GM19463 (cell line): ENCODE measurements at regions not wholly inside any gene's neighbourhood (a gene's known extent, or its start where the extent isn't known, plus 50 kb on each side); places are given as distances from the start of the nearest gene placed in this dataset.

Source experiments
- ATAC-seq: cut with Tn5 transposase; IDR thresholded peaks from one replicate; pipeline ENCODE4 v1.9.1; 2021; ENCODE audit warnings: mild to moderate bottlenecking, moderate library complexity; ENCODE audit not compliant: unreplicated experiment

DNA sequence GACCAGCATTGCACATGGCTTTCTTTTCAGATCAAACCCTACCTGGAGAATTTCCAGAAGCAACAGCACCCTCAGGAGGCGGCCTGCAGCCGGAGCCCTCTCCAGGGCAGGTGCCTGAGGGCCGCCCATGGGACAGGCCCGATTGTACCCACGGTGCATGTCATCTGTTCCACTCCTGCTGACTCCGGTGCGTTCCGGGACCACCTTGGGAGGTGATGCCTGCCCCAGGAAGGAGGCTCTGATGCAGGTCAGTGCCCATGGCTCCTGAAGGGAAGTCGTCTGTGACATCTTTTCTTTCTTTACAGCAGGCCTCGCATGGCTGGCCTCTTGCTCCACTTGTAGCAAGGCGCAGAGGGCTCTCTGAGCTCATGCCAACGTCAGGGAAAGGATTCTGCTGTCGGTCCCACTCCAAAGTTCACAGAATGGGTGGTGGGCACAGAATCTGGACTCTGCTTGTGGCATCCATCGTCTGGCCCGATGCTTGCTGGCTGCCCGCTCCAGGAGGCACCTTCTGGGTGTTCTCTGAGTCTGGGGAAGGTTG, 160.7 kb upstream of the RTL1 start:
- ATAC-seq, result no peak

DNA sequence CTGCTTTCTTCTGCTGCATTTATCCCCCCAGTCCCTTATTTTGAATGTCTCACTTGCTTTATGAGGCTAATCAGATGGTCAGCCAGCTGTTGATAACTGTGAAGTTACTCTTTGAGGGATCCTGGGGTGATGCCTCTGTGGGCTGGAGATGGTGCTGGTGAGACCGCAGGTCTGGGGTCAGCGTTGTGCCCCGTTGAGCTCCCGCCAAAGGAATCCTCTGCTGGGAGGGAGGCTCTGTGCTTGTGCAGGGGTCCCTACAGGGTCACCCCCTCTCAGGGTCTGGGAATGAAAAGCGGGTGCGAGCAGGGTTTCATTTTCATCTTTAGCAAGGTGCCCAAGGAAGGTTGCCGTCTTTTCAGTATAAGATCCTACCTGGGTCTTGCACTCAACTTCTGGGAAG, 161.2 kb upstream of the RTL1 start:
- ATAC-seq, result no peak

DNA sequence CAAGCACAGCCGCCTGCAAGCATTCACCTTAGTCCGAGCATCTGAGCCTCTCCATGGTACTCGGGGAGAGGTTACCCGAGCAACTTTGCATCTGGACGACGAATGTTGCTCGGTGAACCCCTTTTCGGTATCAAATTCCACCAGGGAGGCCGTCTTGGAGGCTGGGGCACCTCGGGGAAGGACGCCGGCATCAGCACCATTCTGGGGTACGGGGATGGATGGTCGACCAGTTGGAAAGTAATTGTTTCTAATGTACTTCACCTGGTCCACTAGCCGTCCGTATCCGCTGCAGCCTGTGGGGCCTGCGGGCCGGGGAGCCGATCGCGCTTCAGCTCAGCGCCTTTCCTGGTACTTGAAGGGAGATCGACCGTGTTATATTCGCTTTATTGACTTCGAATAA, 161.7 kb upstream of the RTL1 start:
- no peak for ATAC-seq

DNA sequence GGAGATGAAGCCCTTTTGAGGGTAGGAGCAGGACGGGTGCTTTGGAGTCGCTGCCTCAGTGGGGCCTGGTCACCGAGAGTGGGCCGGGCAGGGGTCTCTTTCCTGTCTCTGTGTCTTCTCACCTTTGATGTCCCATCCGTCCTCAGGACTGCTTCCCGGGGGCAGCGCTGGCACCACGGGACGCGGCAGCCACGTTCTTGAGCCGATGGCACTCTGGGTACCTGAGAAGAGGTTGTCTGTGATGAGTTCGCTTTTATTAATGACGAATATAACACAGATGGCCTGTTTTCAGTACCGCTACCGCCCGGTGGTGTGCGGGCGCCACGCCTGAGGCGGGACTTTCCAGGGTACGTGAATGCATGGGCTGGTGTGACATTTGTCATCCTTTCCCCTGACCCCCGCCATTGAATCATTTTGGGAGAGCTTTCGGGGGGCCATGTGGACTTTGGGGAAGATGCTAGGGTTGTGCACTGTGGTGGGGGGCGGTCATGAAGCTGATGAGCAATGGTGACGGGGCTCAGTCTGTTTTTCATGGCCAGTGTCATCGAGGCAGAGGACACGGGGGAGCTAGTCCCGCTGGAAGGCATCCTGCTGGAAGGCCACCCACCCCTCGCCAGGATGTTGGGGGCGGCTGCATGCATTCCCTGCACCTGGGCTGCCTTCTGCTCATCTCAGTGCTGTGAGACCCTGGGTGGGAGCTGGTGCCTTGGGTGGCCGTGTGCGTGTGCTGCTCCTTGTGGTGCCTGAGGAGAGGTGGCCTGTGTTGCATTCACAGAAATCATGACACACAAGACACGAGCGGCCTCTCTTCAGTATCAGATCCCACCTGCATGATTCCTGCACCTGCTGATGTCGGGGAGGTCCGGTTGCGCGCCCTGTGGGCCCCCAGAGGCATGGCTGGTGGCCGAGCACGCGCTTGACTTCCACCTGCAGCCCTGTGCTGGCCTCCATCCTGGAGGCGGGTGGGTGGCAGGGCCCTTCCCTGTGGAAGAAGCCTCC, 162.5 kb upstream of the RTL1 start:
- no peak for ATAC-seq

DNA sequence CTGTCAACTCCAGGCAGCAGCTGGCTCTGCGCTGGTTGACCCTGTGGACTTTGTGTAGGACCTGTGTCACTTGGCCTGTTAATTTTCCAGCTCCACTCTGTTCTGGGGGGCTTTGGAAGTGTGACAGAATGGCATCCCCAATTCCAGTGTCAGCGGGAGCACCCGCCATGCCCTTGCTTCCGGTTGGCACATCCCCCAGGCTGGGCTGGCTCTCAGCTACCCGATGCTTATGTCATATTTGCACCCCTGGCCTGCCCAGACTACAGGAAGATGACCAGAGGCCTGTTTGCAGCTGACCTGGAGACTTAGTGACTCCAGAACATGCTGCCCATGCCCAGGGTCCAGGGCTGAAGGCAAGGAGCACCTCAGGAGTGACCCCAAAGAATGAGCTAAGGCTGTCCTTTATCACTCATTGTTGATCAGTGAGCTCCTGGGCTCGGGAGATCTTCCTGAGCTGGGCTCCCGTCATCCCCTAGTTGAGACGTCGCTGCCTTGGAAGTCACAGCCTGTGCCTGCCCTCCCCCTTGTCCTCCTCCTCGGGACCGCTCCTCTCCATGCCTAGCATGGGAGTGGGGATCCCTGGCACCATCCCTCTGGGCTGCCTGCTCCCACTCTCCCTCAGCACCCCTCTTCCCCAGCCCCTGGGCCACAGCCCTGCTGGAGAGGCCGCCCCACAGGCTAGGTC, 163.4 kb upstream of the RTL1 start:
- no peak for ATAC-seq

DNA sequence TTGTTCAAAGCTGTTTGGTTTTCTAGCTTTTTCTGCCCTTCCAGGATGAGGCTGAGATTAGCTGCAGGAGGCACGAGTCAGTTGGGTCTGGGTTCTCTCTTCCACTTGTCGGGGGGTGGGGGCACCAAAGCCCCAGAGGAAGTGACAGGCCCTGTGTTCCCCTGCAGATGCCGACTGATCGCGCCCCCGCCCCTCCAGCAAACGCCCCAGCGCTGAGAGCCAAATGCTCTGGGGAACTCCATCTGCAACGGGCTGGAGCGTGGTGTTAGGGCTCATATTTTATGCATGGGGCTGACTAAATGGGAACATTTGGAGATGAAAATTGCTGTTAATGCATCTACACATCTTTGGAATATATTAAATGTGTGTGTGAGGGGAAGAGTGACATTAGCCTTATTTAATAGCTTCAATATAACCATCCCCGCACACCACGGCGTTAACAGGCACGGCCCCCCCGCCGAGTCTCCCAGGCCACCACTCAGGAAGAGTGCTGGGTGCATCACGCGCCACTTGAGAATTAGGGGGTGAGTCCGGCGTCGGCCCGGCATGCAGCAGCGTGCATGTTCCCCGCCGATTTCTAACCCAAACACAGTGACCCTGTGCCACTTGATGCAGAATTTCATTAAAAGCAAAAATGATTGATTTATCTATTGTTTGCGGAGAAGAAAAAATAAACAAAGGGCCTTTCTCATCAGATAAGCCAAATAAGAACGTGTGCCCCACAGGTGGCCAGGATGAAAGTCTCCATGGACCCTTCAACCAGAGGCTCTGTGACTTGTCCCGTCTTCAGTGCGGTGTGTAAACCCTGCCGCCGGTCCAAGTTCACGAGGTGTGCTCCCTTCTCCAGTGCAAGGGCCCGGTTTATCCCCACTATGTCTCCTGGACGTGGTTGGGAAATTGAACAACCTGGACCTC, 165.0 kb upstream of the RTL1 start:
- ATAC-seq, result no peak

DNA sequence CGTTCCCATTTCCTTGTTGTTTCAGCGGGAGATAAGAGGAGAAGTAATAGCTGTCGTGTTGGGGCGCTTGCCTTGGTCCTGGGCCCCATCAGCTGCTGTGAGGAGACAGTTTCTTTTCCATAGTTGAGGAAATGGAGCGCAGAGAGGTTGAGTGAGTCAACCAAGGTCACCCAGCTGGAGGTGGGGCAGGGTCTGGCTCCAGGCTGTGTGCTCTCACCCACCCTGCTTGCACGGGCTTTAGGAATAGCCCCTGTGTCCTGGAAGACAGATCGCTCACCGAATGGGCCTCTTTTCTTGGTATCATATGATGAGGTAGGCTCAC, 165.7 kb upstream of the RTL1 start:
- no peak for ATAC-seq

DNA sequence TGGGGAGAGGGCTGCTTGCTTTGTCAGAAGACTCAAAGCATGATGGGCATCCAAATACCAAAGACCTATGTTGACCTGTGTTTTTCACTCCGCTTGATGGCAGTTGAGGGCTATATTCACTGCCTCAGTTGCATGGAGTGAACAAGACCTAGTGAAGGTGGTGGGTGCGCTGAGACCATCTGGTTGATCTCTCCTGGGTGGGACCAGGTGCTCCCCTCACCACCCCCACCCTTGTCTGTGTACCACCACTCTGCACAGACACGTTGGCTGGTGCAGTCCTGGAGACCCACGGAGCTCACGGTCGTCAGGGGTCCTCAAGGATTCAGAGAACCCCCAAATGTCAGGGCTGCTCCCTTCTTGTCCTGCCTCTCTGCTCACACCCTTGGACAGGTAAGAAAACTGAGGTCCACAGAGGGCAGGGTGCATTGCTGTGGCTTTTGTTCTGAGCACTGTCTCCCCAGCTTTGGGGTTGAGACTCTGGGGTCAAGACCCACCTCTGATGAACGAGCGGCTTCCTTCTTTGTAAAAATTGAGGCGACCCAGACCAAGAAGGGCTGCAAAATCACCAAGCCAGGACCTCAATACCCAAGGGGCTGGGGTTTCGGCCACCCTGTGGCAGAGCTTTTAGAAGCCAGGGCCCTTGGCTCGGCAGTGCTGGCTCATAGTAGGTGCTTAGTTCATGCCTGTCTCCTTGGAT, 166.3 kb upstream of the RTL1 start:
- ATAC-seq, result no peak

DNA sequence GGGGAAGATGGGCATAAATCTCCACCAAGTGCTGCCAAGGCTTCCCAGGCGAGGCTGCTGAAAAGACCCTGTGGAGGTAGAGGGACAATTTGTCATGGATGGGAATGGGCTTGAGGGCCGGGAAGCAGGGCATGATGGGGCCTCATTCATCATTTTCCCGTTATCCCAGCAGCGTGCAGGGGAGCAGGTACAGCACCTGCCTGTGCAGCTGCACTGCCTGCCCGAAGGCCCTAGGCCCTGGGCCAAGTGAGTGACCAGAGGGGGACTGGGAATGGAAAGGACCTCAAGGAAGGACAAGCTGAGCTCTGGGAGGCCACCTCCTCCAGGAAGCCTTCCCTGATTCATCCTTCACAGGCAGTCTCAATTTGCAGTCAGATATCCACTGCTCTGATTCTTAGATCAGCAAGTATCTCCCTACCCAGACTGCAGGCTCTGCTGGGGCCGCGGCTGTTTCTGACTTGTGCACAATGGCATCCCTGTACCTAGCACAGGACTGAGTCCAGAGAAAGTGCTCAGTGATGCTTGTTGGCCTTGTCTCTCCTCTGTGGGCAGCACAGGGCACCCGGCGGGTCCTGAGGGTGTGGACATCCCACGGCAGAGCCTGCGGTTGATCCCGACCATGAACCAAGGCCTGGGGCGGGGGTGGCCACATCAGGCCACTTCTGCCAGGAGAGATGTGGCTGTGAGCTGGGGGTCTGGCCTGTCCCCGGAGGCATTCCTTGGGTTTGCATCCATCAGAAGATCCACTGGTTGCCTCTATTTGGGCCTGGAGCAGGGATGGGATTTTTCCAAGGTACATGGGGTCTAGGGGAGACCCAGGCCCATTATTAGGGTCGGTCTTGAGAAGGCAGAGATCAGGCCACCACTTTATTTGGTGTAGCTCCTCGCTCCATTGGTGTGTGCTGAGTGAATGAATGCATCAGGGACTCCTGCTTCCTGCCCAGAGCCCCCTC, 167.3 kb upstream of the RTL1 start:
- ATAC-seq, result no peak

DNA sequence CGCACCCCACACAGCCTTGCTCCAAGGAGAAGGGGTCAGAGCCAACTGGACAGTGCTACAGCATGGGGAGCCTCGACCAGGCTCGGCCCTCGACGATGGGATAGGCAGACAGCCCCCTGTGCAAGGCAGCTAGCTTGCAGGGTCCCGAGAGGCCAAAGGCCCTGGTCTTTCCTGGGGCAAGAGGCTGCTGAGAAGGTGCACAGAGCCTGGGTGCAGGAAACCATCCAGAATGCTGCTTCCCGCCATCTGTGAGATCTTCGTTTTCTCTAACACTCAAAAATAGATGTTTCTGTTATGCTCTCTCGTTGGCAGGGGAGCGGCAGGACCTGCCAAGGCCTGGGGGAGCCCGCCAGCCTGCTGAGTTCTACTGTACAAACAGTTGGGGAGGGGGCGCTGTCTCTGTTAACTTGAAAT, 168.0 kb upstream of the RTL1 start:
- ATAC-seq, result no peak

DNA sequence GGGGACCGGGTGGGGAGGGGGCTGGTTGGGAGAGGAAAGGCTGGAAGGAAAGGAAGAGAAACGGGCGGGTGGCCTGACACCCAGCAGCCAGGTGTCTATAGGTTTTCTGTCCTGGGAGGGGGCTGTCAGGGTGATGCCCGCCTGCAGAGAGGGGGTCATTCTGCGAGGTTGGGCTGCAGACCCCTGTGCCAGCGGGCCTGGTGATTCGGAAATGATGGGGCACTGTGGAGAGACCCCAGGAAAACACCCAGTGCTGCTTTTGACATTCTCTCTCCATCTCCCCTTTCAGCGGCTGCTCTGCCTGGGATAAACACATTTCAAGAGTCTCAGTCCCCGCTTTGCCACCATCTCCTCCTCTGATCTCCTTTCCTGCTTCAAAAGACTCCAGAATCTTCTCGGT, 168.5 kb upstream of the RTL1 start:
- ATAC-seq, result no peak

DNA sequence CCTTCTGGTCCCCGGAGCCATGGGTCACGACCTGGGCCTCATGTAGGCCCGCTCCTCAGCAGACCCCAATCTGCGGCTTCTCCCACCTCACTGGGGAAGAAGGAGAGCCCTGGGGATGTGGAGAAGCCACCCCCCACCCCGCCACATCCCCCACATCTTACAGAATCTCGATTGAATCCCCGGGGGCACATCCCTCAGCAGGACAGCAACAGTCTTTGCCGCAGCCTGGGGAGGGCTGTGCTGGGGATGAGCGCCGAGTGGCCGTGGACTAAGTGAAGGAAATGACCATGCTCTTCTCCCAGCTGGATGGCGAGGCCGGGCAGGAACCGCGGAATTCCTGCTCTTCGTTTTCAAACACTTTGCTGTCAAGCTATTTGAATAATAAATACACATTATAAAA, 169.0 kb upstream of the RTL1 start:
- no peak for ATAC-seq

DNA sequence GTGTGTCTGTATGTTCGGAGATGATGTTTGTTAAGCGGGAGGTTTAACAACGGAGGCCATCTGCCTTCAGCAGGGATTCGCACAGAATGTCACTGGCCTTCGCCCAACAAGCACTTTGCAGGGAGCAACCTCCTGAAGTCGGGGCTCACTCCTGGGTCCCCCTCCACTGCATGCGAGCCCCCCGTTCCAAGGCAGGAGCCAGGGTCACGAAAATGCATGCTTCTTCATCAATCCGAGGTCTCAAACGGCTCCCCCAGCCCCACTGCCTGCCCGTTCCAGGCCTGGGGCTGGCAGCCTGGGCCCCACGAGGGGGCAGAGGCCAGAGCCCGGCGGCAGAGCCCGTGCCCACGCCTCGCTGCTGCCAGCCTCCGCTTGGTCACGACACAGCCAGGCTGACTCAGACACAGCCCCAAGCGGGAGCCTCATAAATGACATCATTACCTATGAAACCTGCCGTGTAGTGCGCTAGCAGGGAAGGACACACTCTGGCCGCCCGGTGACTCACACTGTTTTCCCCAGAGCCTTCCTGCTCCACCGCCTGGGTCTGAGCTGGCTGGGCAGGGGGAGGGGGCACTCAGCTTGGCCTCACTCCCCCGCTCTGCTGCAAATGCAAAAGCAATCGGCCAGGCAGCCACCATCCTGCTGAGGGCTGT, 169.5 kb upstream of the RTL1 start:
- peak; percentile 88 for ATAC-seq

DNA sequence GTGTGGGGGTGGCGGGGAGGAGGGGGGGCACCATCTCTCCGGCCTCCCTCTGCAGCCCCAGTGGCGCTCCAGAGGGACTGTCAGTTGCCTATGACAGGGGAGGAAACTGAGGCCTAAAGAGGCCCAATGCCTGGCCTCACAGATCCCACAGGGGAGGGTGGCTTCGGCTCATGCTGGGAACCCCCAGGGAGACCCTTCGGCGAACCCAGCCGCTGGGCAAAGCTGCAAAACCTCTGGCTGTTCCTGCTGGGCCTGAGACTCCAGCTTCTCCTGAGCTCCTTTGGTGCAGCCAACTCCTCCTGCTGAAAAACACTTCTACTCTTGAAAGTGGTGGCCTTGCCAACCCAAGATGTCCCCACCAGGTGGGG, 170.1 kb upstream of the RTL1 start:
- ATAC-seq, result no peak

DNA sequence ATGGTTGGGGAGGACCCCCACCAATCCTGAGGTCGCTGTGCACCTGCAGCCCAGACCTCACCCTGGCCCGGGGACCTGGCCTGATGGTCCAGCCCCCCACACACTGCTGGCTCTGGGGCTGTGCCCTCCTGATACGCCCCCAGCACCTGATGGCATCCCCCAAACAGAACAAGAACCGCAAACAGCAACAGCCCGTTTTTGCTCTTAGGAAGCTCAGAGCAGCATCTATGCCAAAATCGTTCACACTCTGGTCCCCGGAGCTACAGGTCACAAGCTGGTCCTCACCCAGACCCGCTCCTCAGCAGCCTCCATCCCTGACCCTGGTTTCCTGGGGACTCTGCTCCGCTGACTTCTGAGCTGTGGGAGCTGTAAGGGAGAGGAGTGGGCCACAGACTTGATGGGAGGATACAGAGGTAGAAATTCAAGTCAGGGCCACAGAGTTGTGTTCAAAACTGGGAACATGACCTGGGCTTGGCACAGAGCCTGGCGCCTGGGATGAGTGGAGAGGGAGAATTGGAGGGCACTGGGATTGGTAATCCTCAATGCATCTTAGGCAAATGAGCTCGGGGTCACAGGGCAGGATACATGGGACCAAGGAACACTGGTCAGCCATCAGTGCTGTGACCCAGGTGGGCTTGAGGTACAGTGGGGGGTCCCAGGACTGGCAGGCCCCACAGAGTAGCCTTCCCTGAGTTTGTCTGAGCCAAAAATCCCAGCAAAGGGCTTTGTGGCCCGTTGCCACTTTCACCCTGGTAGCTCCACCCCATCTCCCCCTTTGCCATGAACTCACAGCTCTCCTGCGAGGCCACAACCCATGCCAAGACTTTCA, 170.9 kb upstream of the RTL1 start:
- ATAC-seq, result no peak

DNA sequence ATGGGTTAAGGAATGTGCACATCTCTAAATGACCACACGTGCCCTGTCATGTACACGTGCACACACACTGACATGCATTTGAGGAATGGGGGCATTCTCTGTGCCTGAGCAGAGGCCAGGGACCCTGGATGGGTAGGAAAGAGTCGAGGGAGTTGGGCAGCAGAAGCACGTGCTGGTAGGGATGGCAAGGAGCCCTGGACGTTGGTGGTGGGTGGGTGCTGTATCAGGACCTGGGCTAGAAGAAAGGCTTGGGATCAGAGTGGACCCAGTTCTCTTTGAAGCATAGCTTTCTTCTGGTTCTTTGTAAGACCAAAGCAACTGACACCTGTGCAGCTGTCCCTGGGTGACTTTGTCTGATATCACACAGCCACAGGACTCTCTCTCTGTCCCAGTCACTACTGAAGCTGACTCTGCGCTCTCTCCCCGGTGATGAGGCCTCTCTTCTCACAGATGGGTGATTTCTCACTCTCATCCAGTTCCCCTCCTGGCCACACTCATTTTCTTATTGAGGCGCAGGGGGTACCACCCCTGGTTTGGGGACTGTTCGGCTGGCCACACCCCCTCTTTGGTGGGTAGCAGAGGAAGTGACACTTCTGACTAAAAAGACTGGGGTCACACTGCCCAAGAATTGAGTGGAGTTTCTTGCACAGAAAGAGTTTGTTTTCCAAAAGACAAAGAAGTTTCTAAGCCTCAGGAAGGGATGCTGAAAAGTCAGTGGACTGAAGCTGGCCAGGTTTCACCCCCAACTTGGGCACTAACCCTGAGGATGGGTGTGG, 171.7 kb upstream of the RTL1 start:
- peak; percentile 46 for ATAC-seq

DNA sequence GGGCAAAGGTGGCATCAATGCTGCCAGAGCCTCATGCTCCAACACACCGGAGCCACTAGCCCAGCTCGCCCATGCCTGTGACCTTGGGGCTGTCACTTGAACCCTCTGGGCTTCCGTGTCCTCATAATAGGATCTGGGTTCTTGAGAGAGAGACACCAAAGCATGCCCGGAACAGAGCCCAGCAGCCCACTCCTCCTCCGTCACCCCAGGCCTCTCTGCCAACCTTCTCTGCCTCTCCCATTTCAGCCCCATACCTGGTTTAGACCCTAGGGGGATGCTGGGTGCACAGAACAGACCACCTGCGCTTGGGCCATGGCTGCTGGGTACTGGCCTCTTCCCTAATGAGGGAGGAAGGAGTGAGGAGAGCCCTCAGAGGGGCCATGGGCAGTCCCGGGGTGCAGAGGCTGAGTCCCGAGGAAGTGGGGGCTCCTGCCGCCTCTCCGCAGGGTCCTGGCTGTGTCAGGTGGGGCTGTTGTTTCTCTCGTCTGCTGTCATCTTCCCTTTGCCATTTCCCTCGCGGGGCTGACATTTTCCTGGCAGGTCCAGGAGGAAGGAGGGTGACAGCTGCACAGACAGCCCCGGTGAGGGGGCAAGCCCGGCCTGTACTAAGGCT, 172.4 kb upstream of the RTL1 start:
- no peak for ATAC-seq
